AG09309 (cell line): ENCODE measurements at regions not wholly inside any gene's neighbourhood (a gene's known extent, or its start where the extent isn't known, plus 50 kb on each side); places are given as distances from the start of the nearest gene placed in this dataset.

Experiments used
- DNase-seq: peaks from one replicate; pipeline ENCODE4 v3.0.0-alpha.2; 2010; ENCODE audit warnings: low read depth
- H3K4me3 ChIP-seq: 2 replicates; pipeline ENCODE4 v1.5.1; 2011; ENCODE audit warnings: mild to moderate bottlenecking, low read depth, low read length, moderate library complexity; ENCODE audit not compliant: control insufficient read depth
- CTCF ChIP-seq: IDR thresholded peaks from 2 replicates; pipeline ENCODE4 v1.5.1; 2011; ENCODE audit warnings: mild to moderate bottlenecking, low read depth, low read length, inconsistent platforms; ENCODE audit not compliant: insufficient read depth, control insufficient read depth; ENCODE audit errors: missing control alignments

GRCh38 chr6:22003287-22003686, 293.5 kb downstream of the PRL start:
- no peak overlapping the region for H3K4me3 ChIP-seq
- no peak for TF ChIP-seq CTCF
- DNase-seq: no peak

DNA sequence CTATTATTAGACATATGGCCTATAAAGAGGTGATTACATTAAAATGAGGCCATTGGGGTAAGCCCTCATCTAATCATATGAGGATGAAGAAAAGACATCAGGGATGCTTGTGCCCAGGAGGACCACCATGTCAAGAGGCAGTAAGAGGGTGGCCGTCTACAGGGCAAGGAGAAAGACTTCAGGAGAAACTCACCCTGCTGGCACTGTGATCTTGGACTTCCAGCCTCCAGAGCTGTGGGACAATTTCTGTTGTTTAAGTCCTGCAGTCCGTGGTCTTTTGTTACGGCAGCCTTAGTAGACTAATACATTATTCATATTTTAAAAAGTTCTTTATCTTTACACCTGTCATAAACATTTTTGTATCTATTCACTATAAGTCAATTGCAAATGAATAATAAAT, 290.0 kb downstream of the PRL start:
- no peak overlapping the region for H3K4me3 ChIP-seq
- no peak for TF ChIP-seq CTCF
- DNase-seq: no peak

GRCh38 chr6:22007469-22007868, 289.4 kb downstream of the PRL start:
- no peak overlapping the region for H3K4me3 ChIP-seq
- no peak for TF ChIP-seq CTCF
- DNase-seq: no peak

GRCh38 chr6:22008248-22008836, 288.5 kb downstream of the PRL start:
- TF ChIP-seq CTCF: no peak
- DNase-seq: no peak
- no peak overlapping the region for H3K4me3 ChIP-seq

- no peak for TF ChIP-seq CTCF
- H3K4me3 ChIP-seq: no peak overlapping the region
- DNase-seq: no peak
These were observed 286.7 kb downstream of the PRL start for GRCh38 chr6:22010102-22010501.

DNA sequence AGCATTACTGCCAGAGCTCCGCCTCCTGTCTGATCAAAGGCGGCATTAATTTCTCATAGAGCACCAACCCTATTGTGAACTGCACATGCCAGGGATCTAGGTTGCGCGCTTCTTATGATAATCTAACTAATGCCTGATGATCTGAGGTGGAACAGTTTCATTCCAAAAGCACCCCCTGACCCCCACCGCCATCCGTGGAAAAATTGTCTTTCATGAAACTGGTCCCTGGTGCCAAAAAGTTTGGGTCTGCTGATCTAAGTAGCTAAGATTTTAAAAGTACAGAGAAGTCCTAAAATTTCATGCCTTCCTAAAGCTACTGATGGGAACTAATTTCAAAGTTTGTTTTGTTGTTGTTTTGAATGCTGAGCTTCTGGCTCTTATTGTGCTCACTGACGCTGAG, 281.6 kb downstream of the PRL start:
- TF ChIP-seq CTCF: no peak
- no peak for DNase-seq
- no peak overlapping the region for H3K4me3 ChIP-seq

DNA sequence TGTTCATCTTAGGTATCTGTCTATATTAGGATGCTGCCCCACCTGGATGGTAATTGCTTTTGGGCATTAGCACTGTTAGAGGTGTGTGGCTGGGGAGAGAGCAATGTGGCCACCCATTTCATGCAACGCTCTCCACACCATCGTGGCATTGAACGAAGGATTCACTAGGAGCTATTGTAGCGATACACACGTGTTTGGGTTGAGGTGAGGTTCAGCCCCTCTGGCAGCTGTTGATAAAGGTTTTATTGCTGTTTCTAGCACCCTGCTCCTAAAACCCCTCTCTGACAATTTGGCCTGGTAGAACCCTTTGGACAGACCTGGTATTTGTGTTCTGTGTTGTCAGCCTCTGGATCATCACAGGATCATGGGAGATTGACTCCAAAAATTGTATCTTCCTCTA, 280.9 kb downstream of the PRL start:
- TF ChIP-seq CTCF: no peak
- no peak for DNase-seq
- no peak overlapping the region for H3K4me3 ChIP-seq
